RPMI8226 (cell line): ENCODE measurements at regions not wholly inside any gene's neighbourhood (a gene's known extent, or its start where the extent isn't known, plus 50 kb on each side); places are given as distances from the start of the nearest gene placed in this dataset.

Source experiments
- DNase-seq: peaks from one replicate; pipeline ENCODE4 v3.0.0-alpha.2; 2015

GRCh38 chr1:238895911-238896310, 490.5 kb upstream of the CHRM3 start:
- DNase-seq = peak; percentile 37

- DNase-seq = no peak
Observed at GRCh38 chr1:238892612-238893011, 493.8 kb upstream of the CHRM3 start.

GRCh38 chr1:238861342-238862066, 524.9 kb upstream of the CHRM3 start:
- DNase-seq = no peak

GRCh38 chr1:238833919-238834318, 552.4 kb upstream of the CHRM3 start:
- DNase-seq = no peak

DNA sequence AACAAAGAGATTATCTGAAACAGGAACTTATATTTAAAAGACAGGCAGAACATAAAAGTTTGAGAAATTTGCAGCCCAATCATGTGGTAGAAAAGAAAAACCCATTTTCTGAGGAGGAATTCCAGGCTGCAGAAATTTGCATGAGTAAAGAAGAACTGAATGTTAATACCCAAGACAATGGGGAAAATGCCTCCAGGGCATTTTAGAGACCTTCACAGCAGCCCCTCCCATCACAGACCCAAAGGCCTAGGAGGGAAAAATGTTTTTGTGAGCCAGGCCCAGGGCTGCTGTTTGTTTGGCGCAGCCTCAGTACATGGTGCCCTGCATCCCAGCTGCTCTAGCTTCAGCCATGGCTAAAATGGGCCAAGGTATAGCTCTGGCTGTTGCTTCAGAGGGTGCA, 554.3 kb upstream of the CHRM3 start:
- DNase-seq = no peak

DNA sequence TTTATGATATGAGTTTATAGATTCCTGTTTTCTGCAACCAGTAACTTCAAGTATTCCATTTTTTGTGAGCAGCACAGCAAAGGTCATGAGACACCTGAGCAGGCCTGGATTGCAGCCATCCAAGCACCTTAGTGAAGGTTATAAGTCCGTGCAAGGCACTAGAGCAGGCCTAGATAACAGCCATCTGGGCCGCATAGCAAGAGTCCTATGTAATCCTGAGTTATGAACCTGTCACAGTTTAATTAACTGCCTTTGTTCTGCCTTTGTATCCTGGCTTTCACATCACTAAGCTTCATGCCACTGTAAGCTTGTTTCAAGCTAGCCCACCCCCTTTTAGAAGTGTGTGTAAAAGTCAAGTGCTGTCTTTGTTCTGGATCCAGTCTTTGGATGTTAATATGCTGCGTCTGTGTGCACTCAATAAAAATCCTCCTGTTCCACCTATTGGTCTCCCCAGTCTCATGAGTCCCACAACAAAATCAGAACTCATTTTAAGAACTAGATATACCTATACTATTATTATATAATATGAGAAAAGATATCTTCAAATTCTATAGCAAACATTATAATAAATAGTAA, 556.2 kb upstream of the CHRM3 start:
- no peak for DNase-seq

GRCh38 chr1:238826891-238827290, 559.5 kb upstream of the CHRM3 start:
- DNase-seq = no peak

- no peak for DNase-seq
Observed at GRCh38 chr1:238823416-238823815, 563.0 kb upstream of the CHRM3 start.

DNA sequence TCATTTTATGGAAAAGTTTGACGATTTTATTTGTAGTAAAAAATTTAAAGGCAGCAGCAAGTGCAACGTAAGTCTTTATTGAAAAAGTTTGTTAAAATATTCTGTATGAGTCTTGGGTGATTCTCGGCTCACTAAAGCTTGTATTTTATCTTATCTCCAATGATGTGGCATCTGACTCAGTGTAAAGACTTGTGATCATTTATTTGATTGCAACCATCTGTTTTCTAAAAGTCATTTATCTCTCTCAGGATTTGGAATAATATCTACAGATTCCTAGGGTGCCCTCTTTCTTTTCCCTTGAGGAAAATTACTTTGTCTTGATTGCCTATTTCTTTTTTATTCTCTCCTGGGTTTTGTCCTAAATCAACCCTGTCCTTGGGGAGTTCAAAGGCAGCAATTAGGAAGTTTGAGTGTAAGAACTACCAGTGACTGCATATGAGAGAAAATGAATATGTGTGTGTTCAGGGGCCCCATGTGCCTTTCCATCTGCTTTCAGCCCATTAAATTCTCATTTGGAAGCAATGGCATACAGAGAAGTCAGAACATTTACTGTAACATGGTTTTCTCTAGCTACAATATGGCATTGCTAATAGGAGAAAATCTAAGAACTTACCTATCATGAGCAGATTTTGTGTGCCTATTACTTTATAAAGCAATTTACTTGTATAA, 575.0 kb upstream of the CHRM3 start:
- no peak for DNase-seq

DNA sequence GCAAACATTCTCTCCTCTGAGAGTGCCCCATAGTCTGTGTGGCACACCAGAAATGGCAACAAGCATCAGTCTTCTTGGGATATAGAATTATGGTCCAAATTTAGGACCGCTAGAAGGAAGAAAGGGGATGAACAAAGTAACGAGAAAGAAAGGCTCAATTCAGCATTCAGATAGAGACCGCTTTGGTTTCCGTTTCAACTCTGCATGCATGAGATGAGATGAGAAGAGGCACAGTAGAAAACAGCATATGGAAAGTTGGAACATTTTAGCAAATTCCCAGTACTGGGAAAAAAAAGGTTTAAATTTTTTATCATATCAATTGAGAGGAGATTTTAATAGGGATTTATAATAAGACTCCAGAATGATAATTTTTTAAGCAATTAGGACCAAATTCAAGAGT, 595.5 kb upstream of the CHRM3 start:
- no peak for DNase-seq

DNA sequence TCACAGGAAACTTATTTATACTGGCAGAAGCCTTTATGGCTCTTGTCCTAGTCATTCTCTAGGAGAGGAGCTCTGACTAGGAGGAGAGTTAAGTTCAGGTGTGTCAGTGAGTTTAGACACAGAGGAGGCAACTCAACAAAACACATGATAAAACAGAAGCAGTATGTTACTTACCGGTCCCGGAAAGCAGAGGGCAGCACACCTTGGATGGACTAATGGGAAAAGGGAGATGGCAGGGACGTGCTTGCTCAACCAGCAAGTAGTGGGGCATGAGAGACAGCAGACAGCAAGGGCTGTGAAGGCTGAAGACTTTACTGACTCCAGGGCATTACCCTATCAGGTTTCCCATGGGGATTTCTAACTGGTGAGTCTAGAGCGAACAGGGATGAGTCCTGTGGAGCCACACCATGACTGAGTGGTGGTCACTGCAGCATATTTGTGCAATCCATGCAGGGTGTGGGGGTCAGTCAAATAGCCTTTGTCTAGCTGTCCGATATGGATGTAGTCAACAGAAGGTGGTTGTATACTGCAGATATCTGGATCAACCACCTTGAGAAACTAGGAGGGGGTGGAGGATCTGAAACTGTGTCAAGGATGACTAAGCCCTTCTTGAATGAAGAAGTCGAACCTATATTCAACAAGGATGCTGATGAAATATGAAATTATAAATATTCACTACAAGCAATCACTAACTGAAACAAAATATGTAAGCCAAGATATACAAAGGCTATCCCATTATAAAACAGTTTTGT, 596.3 kb upstream of the CHRM3 start:
- DNase-seq = no peak

GRCh38 chr1:238787471-238787870, 598.9 kb upstream of the CHRM3 start:
- DNase-seq = no peak

GRCh38 chr1:238783633-238784032, 602.7 kb upstream of the CHRM3 start:
- no peak for DNase-seq

- DNase-seq = no peak
Observed at GRCh38 chr1:238779716-238780115, 606.7 kb upstream of the CHRM3 start.

DNA sequence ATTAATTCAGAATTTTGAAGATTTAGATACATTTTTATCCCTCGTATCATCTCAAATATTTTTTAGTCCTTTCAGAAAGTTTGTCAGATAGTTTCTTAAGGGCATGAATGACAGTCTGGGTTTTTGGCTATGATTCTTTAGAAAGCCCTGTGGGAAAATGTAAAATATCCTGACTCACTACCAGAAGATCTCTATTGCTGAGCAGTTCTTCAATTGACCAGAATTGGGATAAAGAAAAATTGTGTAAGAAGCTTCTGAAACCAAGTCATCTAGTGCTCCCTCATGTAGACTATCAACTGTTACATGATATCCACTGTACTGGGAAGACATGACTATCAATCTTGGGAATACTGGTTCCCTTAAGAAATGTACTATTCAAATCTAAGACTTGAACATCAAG, 608.3 kb upstream of the CHRM3 start:
- DNase-seq = no peak

- DNase-seq = no peak
Observed at GRCh38 chr1:238777551-238777950, 608.8 kb upstream of the CHRM3 start.

DNA sequence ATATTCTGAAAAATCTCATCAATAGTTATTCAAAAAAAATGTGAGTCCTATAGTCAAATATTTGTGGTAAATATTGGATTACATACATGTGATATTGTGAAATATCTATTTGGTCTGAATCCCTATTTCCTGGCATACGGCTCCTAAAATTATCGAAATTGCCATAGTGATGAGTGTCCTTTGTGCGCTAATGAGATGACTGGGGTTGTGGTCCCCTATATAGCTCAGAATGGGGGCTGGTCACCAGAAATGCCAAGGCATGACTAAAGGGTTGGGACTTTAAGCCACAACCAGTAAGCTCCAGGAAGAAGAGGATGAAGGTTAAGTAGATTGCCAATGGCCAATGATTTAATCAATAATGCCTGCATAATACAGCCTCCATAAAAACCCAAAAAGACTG, 610.2 kb upstream of the CHRM3 start:
- no peak for DNase-seq

GRCh38 chr1:238772322-238772721, 614.0 kb upstream of the CHRM3 start:
- DNase-seq = no peak

GRCh38 chr1:238767321-238767720, 619.0 kb upstream of the CHRM3 start:
- DNase-seq = no peak

- DNase-seq = no peak
Observed at GRCh38 chr1:238764779-238765178, 621.6 kb upstream of the CHRM3 start.

DNA sequence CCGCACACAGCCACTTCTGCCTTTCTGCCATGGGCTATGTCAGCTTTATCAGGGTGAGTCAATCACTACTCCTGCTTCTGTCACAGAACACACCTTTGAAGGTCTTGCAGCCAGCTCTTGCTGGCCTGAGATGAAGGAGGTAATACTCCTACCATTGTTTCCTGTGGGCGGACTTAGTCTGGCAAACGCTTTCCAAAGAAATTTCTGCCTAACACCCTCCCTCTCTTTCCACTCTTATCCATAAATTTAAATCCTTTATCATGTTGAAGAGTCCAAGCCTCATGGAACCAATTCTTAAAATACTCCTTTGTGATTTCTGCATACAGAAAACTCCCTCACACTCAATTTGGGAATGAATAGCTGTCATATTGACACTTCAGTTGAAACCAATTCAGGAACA, 633.1 kb upstream of the CHRM3 start:
- DNase-seq = no peak

GRCh38 chr1:238752327-238752726, 634.0 kb upstream of the CHRM3 start:
- no peak for DNase-seq

DNA sequence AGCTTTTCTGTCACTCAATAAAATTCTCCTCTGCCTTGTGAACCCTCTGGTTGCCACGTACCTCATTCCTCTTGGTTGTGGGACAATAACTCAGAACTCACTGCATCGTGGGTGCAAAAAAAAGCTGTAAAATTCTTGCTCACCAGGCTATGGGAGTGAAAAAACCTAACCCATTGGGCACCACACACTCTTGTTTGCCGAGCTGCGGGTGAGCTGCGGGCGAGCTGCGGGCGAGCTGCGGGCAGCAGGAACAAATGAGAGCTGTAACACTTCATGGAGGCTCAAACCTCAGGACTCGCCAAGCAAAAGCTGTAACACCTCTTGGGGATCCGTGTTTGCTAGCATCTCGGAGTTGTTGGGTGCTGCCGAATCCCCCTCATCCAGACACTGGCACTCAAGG, 641.3 kb upstream of the CHRM3 start:
- DNase-seq = no peak

DNA sequence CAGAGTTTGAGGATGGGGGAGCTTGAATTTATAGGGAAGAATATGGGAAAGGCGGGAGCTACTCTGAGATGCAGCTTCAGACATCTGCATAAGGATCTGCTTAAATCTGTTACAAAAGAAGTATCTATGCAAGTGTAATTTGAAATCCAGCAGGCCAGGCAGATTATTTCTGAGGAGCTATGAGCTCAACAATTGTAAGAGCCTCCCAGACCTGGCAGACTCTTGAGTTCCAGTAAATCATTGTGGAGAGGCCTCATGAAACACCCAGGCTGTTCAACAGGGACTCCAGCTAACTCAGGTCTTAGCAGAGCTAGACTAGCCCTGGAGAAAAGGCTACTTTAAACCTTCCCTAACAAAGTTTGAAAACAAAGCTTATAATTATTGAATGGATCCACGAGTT, 647.5 kb upstream of the CHRM3 start:
- DNase-seq = no peak
